ENCODE measurements at regions not wholly inside any gene's neighbourhood (a gene's known extent, or its start where the extent isn't known, plus 50 kb on each side); places are given as distances from the start of the nearest gene placed in this dataset.

DNA sequence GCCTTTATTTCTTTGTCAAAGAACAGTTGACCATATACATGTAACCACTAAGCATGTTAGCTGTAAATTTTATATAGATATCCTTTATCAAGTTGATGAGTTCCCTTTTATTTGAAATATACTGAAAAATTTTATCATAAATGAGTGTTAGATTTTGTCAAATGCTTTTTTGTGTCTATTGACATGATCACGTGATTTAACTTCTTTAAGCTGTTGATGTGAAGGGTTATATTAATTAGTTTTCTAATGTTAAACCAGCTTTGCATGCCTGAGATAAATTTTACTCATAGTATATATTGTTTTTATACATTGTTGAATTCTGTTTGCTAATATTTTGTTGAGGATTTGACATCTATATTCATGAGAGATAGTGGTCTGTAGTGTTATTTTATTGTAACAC is 241.9 kb upstream of the CDH20 start:
- TF ChIP-seq EZH2 (IDR thresholded peaks at IDR 0.05; ENCODE audit: borderline replicate concordance, low read depth, low read length, poor library complexity, severe bottlenecking) = no peak
- TF ChIP-seq, protein P1, sequence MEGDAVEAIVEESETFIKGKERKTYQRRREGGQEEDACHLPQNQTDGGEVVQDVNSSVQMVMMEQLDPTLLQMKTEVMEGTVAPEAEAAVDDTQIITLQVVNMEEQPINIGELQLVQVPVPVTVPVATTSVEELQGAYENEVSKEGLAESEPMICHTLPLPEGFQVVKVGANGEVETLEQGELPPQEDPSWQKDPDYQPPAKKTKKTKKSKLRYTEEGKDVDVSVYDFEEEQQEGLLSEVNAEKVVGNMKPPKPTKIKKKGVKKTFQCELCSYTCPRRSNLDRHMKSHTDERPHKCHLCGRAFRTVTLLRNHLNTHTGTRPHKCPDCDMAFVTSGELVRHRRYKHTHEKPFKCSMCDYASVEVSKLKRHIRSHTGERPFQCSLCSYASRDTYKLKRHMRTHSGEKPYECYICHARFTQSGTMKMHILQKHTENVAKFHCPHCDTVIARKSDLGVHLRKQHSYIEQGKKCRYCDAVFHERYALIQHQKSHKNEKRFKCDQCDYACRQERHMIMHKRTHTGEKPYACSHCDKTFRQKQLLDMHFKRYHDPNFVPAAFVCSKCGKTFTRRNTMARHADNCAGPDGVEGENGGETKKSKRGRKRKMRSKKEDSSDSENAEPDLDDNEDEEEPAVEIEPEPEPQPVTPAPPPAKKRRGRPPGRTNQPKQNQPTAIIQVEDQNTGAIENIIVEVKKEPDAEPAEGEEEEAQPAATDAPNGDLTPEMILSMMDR (conservative IDR thresholded peaks at IDR 0.05; ENCODE audit: low read depth, low read length) = no peak

Data from A673 (cell line).